GM12874 (cell line): ENCODE measurements at regions not wholly inside any gene's neighbourhood (a gene's known extent, or its start where the extent isn't known, plus 50 kb on each side); places are given as distances from the start of the nearest gene placed in this dataset.

ENCODE experiments used
- TF ChIP-seq, protein P1 (sequence below): IDR thresholded peaks from 2 replicates; pipeline ENCODE4 v1.5.1; 2011; ENCODE audit warnings: low read depth, mild to moderate bottlenecking, control low read depth, low read length, moderate library complexity; ENCODE audit not compliant: insufficient read depth

- TF ChIP-seq, protein P1, sequence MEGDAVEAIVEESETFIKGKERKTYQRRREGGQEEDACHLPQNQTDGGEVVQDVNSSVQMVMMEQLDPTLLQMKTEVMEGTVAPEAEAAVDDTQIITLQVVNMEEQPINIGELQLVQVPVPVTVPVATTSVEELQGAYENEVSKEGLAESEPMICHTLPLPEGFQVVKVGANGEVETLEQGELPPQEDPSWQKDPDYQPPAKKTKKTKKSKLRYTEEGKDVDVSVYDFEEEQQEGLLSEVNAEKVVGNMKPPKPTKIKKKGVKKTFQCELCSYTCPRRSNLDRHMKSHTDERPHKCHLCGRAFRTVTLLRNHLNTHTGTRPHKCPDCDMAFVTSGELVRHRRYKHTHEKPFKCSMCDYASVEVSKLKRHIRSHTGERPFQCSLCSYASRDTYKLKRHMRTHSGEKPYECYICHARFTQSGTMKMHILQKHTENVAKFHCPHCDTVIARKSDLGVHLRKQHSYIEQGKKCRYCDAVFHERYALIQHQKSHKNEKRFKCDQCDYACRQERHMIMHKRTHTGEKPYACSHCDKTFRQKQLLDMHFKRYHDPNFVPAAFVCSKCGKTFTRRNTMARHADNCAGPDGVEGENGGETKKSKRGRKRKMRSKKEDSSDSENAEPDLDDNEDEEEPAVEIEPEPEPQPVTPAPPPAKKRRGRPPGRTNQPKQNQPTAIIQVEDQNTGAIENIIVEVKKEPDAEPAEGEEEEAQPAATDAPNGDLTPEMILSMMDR, result no peak
Measured at GRCh38 chr2:221064058-221064854, 507.8 kb downstream of the EPHA4 start.

- TF ChIP-seq, protein P1, result no peak
Measured at GRCh38 chr2:221064880-221065279, 507.2 kb downstream of the EPHA4 start.

DNA sequence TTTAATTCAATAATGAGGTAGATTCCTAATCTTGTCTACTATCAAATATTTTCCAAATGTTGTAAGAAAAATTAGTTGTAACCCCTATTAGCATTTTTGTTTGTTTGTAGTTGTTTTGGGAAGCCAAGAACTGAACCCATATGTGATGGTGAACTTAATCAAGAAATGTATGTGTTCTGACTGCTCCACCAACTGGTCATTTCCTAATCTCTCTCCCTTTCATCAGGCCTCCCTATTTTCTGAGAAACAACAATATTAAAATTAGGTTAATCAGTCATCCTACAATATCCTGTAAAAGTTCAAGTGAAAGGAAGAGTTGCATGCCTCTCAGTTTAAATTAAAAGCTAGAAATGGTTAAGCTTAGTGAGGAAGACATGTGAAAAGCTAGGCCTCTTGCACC lies 504.0 kb downstream of the EPHA4 start:
- TF ChIP-seq, protein P1, result no peak

GRCh38 chr2:221070106-221070505 lies 502.0 kb downstream of the EPHA4 start:
- TF ChIP-seq, protein P1, result no peak

DNA sequence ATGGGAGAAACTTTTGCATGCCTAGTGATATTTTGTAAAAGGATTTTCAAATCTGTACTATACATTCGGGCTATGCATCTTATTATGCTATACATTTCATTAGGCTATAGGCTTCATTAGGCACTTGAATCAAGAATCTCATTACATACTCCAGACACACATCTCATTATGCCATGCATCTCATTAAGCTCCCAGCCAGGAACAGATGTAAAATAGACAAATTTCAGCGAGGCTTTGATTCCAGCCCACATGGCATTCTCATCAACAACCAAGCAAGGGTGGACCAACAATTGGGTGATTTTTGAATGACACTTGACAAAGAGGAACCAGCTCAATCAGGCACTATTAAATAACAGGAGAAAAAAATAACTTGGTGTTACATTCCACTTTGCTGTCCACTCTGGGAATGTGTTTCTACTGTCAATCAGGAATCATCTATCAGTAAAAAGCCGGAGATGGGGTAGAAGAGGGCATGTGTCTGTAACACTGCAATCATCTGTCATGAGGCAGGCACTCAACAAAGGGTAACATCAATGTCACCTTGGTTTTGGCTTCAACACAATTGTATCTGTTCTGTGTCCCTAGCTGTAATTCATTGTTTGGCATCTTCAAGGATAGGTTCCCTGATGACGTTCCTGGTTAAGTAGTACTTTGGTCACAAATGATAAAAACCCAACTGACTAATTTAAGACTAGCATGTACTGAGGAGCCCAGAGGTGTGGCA lies 498.6 kb downstream of the EPHA4 start:
- TF ChIP-seq, protein P1, result no peak

DNA sequence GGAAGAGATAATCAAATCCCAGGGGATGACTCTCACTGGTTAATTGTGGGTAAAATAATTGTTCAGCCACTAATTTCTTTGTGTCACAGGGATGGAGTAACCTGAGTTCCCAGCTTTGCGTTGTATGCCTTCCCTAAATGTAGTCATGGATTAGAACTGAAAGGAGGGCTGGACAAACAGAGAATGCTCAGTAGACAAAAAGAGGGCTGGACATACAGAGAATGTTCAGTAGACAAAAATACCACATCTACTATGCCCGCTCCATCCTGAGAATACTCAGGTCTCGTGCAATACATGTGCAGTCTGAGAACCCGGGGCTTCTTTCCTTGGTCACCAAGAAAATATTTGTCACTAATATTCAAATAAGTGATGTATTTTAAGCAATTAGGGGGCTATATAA lies 497.9 kb downstream of the EPHA4 start:
- TF ChIP-seq, protein P1, result no peak

GRCh38 chr2:221075203-221075602 lies 496.9 kb downstream of the EPHA4 start:
- TF ChIP-seq, protein P1, result no peak
